ENCODE measurements at regions not wholly inside any gene's neighbourhood (a gene's known extent, or its start where the extent isn't known, plus 50 kb on each side); places are given as distances from the start of the nearest gene placed in this dataset.
"Not testable (repeated sequence)": the region's sequence is repeated elsewhere in the genome, so short reads cannot be mapped to it uniquely, and the experiment has no call there.

- TF ChIP-seq FOXK2 (IDR thresholded peaks at IDR 0.05); HDGF (IDR thresholded peaks at IDR 0.05; ENCODE audit: borderline replicate concordance); BHLHE40 (IDR thresholded peaks at IDR 0.05; ENCODE audit: borderline replicate concordance); TARDBP (IDR thresholded peaks at IDR 0.05); PKNOX1 (IDR thresholded peaks at IDR 0.05); FOXA1 (IDR thresholded peaks at IDR 0.05); SUZ12 (IDR thresholded peaks at IDR 0.05); SP1 (IDR thresholded peaks at IDR 0.05); ELF4 (IDR thresholded peaks at IDR 0.05); FOXM1 (IDR thresholded peaks at IDR 0.05; ENCODE audit: borderline replicate concordance); NFRKB (IDR thresholded peaks at IDR 0.05); L3MBTL2 (conservative IDR thresholded peaks at IDR 0.05); CTBP1 (IDR thresholded peaks at IDR 0.05; ENCODE audit: borderline replicate concordance); ARNT (IDR thresholded peaks at IDR 0.05): not testable (repeated sequence)
These were observed 72.8 kb upstream of the SSBP2 start for GRCh38 chr5:81823736-81824135.
